Epithelial cell of proximal tubule (primary cell): ENCODE measurements at regions not wholly inside any gene's neighbourhood (a gene's known extent, or its start where the extent isn't known, plus 50 kb on each side); places are given as distances from the start of the nearest gene placed in this dataset.

ENCODE experiments used
- DNase-seq: peaks from one replicate; pipeline ENCODE4 v3.0.0-alpha.2; 2011; ENCODE audit warnings: low read depth
- H3K4me3 ChIP-seq: 2 replicates; pipeline ENCODE4 v1.5.1; 2011; ENCODE audit warnings: low read depth, mild to moderate bottlenecking, low read length
- CTCF ChIP-seq: conservative IDR thresholded peaks from 2 replicates; pipeline ENCODE4 v1.5.1; 2012; ENCODE audit warnings: low read depth, mild to moderate bottlenecking, low read length

DNA sequence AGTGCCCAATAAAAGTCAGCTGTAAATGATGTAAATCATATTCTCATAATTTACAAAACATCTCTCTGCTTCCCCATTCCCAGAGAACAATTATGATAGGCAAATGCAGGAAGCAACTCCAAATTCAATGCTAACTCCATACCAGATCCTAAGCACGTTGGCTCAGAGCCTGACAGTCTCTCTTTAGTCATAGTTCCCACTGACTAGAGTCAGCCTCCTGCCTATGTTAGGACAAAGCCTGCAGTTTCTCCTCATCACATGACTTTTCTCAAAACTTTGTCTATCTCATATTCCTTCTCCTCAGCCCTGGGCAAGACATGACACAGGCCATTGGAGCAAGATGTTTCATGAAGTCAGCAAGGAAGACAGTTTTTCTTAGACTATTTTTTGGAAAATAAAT lies 101.5 kb upstream of the COL24A1 start:
- TF ChIP-seq CTCF = no peak
- H3K4me3 ChIP-seq = no peak overlapping the region
- DNase-seq = no peak

GRCh38 chr1:86247597-86248279 lies 91.2 kb upstream of the COL24A1 start:
- no peak overlapping the region for H3K4me3 ChIP-seq
- peak; percentile 22 for DNase-seq
- TF ChIP-seq CTCF = no peak

GRCh38 chr1:86245566-86246190 lies 89.1 kb upstream of the COL24A1 start:
- DNase-seq = no peak
- H3K4me3 ChIP-seq = no peak overlapping the region
- no peak for TF ChIP-seq CTCF

DNA sequence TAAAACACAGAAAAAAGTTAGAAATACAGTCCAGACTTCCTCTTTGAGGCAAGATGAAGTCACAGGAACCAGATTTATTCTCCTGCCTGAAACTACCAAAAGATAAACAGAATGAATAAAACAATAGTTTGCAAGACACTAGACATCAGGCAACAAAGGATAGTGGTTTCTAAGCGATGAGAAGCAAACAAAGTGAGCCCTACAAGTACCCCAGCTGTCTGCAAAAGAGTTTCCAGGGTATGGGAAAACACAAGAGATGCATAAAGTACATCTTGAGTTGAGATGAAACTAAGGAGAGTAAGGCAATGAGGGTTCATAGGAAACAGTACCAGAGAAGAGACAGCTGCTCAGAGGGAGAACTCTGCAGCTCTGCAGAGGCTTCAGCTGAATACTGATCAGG lies 83.3 kb upstream of the COL24A1 start:
- no peak for DNase-seq
- no peak for TF ChIP-seq CTCF
- no peak overlapping the region for H3K4me3 ChIP-seq

GRCh38 chr1:86239490-86239889 lies 82.9 kb upstream of the COL24A1 start:
- DNase-seq = no peak
- no peak for TF ChIP-seq CTCF
- H3K4me3 ChIP-seq = no peak overlapping the region

GRCh38 chr1:86238226-86238625 lies 81.7 kb upstream of the COL24A1 start:
- no peak for TF ChIP-seq CTCF
- H3K4me3 ChIP-seq = no peak overlapping the region
- no peak for DNase-seq

DNA sequence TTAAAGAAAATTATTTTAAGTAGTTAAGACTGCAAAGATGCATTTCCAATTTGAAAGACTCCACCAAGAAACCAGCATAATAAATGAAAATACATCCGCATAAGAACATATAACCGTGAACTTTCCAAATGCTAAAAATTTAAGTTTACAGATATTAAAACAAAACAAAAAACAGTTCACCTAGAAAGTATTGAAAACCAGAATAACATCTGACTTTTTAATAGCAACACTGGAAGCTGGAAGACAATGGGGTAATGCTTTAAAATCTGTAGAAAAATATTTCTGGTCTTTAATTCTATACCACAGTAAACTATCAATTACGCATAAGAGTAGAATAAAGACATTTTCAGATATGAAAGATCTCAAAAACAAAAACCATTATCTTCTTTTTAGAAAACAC lies 79.3 kb upstream of the COL24A1 start:
- DNase-seq = no peak
- no peak for TF ChIP-seq CTCF

More for the DNA sequence above, 79.3 kb upstream of the COL24A1 start:
- H3K4me3 ChIP-seq = no peak overlapping the region
